HepG2 (cell line): ENCODE measurements at regions not wholly inside any gene's neighbourhood (a gene's known extent, or its start where the extent isn't known, plus 50 kb on each side); places are given as distances from the start of the nearest gene placed in this dataset.

Experiments
- ATAC-seq: fragments of 200-7000 bp; cut with Tn5 transposase; 3 replicates; pipeline ENCODE4 v1.9.1; 2020; ENCODE audit warnings: mild to moderate bottlenecking, moderate library complexity
- BruUV-seq: library from RNA; stranded (reverse); fragments of 400-500 nt; replicated peaks from 2 replicates; lab custom pipeline; 2021; lab: Mats Ljungman, UMichigan
- CTCF ChIA-PET: fragments of 300-600 bp; formaldehyde crosslinking; extraction: SDS; loops from one replicate; lab custom pipeline; 2021; ENCODE audit warnings: low total read pairs, inconsistent platforms, low intra/inter-chr PET ratio; lab: Yijun Ruan, JAX
- POLR2A ChIA-PET: fragments of 350-600 bp; sonication (Branson Sonifier 250); formaldehyde crosslinking; loops from one replicate; lab custom pipeline; 2020; ENCODE audit warnings: antibody characterized with exemption, inconsistent platforms; lab: Yijun Ruan, JAX
- DNase-seq: peaks from one replicate; pipeline ENCODE4 v3.0.0-alpha.2; 2015; ENCODE audit warnings: low spot score
- FAIRE-seq: peaks from 3 replicates; lab custom pipeline; 2011; peaks lifted over from hg19 to GRCh38; lab: Jason Lieb, UNC
- H2AFZ ChIP-seq: one replicate; pipeline ENCODE4 v1.6.1; 2011; ENCODE audit warnings: low read length, inconsistent platforms
- H3K27ac ChIP-seq: fragments of 300-600 bp; 3 replicates; pipeline ENCODE4 v1.8.0; 2011; ENCODE audit warnings: mixed run types, mild to moderate bottlenecking, mixed read lengths, low read length, inconsistent platforms; ENCODE audit not compliant: insufficient read depth; ENCODE audit errors: extremely low read length
- H3K27me3 ChIP-seq, 2 experiments: fragments of 200-600 bp in 1 of 2; 2 replicates in 1 of 2; 3 replicates in 1 of 2; pipeline versions ENCODE4 v1.6.0 to v1.8.0; 2011; ENCODE audit warnings: low read length in 2 of 2, mild to moderate bottlenecking in 2 of 2, moderate library complexity in 2 of 2, inconsistent platforms in 1 of 2; ENCODE audit not compliant: insufficient read depth in 2 of 2, control insufficient read depth in 1 of 2
- H3K36me3 ChIP-seq, 2 experiments: fragments of 200-600 bp in 1 of 2; replicated peaks in 1 of 2; 2 replicates in 1 of 2; 3 replicates in 1 of 2; pipeline versions ENCODE4 v1.5.1 to v1.8.0; 2011; ENCODE audit warnings: low read length in 2 of 2, inconsistent platforms in 1 of 2; ENCODE audit not compliant: insufficient read depth in 2 of 2, control insufficient read depth in 1 of 2
- H3K4me1 ChIP-seq: 2 replicates; pipeline ENCODE4 v1.5.1; 2012; ENCODE audit warnings: low read length, inconsistent platforms; ENCODE audit not compliant: insufficient read depth
- H3K4me2 ChIP-seq: 2 replicates; pipeline ENCODE4 v1.6.0; 2011; ENCODE audit warnings: low read depth, low read length, inconsistent platforms
- H3K4me3 ChIP-seq, 3 experiments: fragments of 200-600 bp in 1 of 3; sonication (generic), shearing (Covaris generic) in 1 of 3; replicated peaks in 1 of 3; 2 replicates each; pipeline ENCODE4 v1.5.1; 2011 to 2016; ENCODE audit warnings: low read length in 3 of 3, inconsistent platforms in 2 of 3, low read depth in 2 of 3, mild to moderate bottlenecking in 2 of 3, control low read depth in 1 of 3, mixed read lengths in 1 of 3; ENCODE audit not compliant: insufficient read depth in 1 of 3
- H3K79me2 ChIP-seq: one replicate; pipeline ENCODE4 v1.6.1; 2011; ENCODE audit warnings: low read length, inconsistent platforms; ENCODE audit not compliant: insufficient read depth
- H3K9ac ChIP-seq: 2 replicates; pipeline ENCODE4 v1.6.0; 2011; ENCODE audit warnings: mild to moderate bottlenecking, low read depth, low read length, inconsistent platforms; ENCODE audit not compliant: insufficient read depth
- H3K9me3 ChIP-seq: 2 replicates; pipeline ENCODE4 v1.5.1; 2012; ENCODE audit warnings: mild to moderate bottlenecking, low read length
- H4K20me1 ChIP-seq: 2 replicates; pipeline ENCODE4 v1.6.0; 2011; ENCODE audit warnings: inconsistent platforms, mild to moderate bottlenecking, low read length, moderate library complexity; ENCODE audit not compliant: insufficient read depth
- HNF4G ChIP-seq, 2 experiments: sonication (generic) in 1 of 2; formaldehyde crosslinking in 1 of 2; IDR thresholded peaks; 2 replicates each; pipeline versions ENCODE4 v1.4.0 to v1.6.1; 2011 to 2020; ENCODE audit warnings: borderline replicate concordance in 2 of 2, low read depth in 2 of 2, mild to moderate bottlenecking in 2 of 2, low read length in 1 of 2, missing genetic modification reagents in 1 of 2, moderate library complexity in 1 of 2
- PLRG1 ChIP-seq: fragments of 450-650 bp; conservative IDR thresholded peaks from 2 replicates; pipeline ENCODE4 v1.6.1; 2016
- RFX3 ChIP-seq: IDR thresholded peaks from 2 replicates; pipeline ENCODE4 v1.6.1; 2016; ENCODE audit warnings: missing biosample characterization, missing genetic modification reagents
- SRSF9 ChIP-seq: fragments of 200-400 bp; formaldehyde crosslinking; IDR thresholded peaks from 2 replicates; pipeline ENCODE4 v1.6.1; 2018; ENCODE audit warnings: borderline replicate concordance, mild to moderate bottlenecking, low read depth, low read length; ENCODE audit not compliant: insufficient read depth, poor library complexity, severe bottlenecking
- ZNF674 ChIP-seq: sonication (generic); formaldehyde crosslinking; IDR thresholded peaks from 2 replicates; pipeline ENCODE4 v1.5.0; 2020; ENCODE audit warnings: low read depth, mild to moderate bottlenecking, missing genetic modification reagents
- ZSCAN20 ChIP-seq: sonication (generic); formaldehyde crosslinking; IDR thresholded peaks from 2 replicates; pipeline ENCODE4 v1.4.0; 2020; ENCODE audit warnings: missing genetic modification reagents, mild to moderate bottlenecking, borderline replicate concordance
- WGBS: methylation state at CpG from one replicate; pipeline ENCODE4 v1.1.6; 2017; ENCODE audit warnings: low lambda C conversion rate; 5-methylcytosine and 5-hydroxymethylcytosine counted together
- in situ Hi-C: cut with HindIII; loops from 2 replicates; pipeline ENCODE4 v1.10.0; 2017; ENCODE audit warnings: low pct_unique_long_range_greater_than_20kb; ENCODE audit not compliant: extremely low pct_ligation_motif_present
- intact Hi-C: fragments of 100-400 bp; cut with micrococcal nuclease; formaldehyde crosslinking; loops from one replicate; pipeline ENCODE4 v1.10.0; 2022; ENCODE audit not compliant: unreplicated experiment
- TF ChIP-seq, protein P1 (sequence below): sonication (generic); formaldehyde crosslinking; IDR thresholded peaks from 2 replicates; pipeline ENCODE4 v1.5.0; 2020; ENCODE audit warnings: mild to moderate bottlenecking, missing genetic modification reagents, borderline replicate concordance
- TF ChIP-seq, protein P2 (sequence below): sonication (generic); formaldehyde crosslinking; IDR thresholded peaks from 2 replicates; pipeline ENCODE4 v1.4.0; 2020; ENCODE audit warnings: missing genetic modification reagents, borderline replicate concordance

DNA sequence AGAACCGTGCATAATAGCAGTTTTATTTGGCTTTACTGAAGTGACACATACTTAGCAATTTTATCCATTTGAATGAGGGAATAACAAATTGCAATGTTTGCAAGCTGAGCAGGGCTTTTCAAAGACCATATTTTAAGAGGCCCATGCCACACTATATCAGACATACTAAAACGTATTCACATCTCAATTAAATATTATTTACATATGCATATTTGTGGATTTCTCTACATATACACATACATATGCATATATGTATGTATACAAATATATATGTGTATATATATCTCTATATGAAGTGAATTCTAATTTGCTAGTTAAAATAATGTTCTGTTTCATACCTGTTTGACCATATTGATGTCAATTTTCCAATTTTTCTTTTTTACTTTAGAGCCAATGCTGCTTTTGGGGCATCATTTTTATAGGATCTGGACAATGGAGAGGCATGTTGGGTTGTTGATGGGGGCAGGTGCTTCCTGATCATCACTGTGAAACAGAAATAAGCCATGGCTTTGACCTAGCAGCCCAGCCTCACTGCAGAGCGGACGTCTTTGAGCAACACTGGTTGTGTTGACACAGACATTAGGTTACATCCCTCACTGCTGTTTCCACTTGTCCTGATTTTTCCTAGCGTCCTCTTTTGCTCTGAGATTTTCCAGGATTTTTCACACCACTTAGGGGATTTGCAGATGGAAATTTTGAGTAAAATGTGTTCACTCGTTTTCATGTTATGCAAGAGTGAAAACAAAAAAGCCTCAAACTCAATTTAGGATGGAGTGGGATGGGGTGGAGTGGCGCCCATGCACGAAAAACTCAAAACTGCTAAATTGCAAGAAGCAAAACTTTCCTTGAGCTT lies 56.9 kb downstream of the RDH14 start:
- ChIA-PET POLR2A (no interaction called here), CTCF (no interaction called here)
- FAIRE-seq (peak; percentile 12), DNase-seq (no peak), ATAC-seq (no peak)
- intact Hi-C loops: no loop called here
- Histone ChIP-seq H3K4me3 (no peak overlapping the region), H3K36me3 (no peaks in the 10 kb centered on the region), H3K27ac (no peak overlapping the region), H3K79me2 (no peaks in the 10 kb centered on the region), H4K20me1 (no peaks in the 10 kb centered on the region), H3K9me3 (no peaks in the 10 kb centered on the region), H3K9ac (no peak overlapping the region), H3K4me1 (peaks cover 4% of the 10 kb centered on the region), H3K27me3 (no peaks in the 10 kb centered on the region; a peak in 1 of 5 replicates), H3K4me2 (no peak overlapping the region), H2AFZ (no peak overlapping the region)
- TF ChIP-seq SRSF9 (no peak), HNF4G (IDR thresholded peaks at IDR 0.05; ENCODE audit: borderline replicate concordance, low read depth, low read length) (no peak), HNF4G (CRISPR knock-in tag; IDR thresholded peaks at IDR 0.05; ENCODE audit: borderline replicate concordance, low read depth) (no peak), ZNF674 (CRISPR knock-in tag) (no peak), PLRG1 (no peak), ZSCAN20 (no peak), RFX3 (CRISPR knock-in tag) (no peak)
- TF ChIP-seq, protein P1, sequence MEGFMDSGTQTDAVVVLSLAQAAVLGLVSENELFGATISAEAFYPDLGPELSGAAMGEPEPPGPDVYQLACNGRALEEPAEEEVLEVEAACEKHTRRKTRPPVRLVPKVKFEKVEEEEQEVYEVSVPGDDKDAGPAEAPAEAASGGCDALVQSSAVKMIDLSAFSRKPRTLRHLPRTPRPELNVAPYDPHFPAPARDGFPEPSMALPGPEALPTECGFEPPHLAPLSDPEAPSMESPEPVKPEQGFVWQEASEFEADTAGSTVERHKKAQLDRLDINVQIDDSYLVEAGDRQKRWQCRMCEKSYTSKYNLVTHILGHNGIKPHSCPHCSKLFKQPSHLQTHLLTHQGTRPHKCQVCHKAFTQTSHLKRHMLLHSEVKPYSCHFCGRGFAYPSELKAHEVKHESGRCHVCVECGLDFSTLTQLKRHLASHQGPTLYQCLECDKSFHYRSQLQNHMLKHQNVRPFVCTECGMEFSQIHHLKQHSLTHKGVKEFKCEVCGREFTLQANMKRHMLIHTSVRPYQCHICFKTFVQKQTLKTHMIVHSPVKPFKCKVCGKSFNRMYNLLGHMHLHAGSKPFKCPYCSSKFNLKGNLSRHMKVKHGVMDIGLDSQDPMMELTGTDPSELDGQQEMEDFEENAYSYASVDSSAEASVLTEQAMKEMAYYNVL (CRISPR knock-in tag): no peak
- TF ChIP-seq, protein P2, sequence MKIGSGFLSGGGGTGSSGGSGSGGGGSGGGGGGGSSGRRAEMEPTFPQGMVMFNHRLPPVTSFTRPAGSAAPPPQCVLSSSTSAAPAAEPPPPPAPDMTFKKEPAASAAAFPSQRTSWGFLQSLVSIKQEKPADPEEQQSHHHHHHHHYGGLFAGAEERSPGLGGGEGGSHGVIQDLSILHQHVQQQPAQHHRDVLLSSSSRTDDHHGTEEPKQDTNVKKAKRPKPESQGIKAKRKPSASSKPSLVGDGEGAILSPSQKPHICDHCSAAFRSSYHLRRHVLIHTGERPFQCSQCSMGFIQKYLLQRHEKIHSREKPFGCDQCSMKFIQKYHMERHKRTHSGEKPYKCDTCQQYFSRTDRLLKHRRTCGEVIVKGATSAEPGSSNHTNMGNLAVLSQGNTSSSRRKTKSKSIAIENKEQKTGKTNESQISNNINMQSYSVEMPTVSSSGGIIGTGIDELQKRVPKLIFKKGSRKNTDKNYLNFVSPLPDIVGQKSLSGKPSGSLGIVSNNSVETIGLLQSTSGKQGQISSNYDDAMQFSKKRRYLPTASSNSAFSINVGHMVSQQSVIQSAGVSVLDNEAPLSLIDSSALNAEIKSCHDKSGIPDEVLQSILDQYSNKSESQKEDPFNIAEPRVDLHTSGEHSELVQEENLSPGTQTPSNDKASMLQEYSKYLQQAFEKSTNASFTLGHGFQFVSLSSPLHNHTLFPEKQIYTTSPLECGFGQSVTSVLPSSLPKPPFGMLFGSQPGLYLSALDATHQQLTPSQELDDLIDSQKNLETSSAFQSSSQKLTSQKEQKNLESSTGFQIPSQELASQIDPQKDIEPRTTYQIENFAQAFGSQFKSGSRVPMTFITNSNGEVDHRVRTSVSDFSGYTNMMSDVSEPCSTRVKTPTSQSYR (CRISPR knock-in tag): no peak
- in situ Hi-C loops: no loop called here
- no TSS peak for BruUV-seq
- 6% methylated on average over 8 of the region's 8 CpGs for WGBS
